Right atrium auricular region (tissue), 2 donors: ENCODE measurements at regions not wholly inside any gene's neighbourhood (a gene's known extent, or its start where the extent isn't known, plus 50 kb on each side); places are given as distances from the start of the nearest gene placed in this dataset.

ENCODE experiments used
- DNase-seq: peaks from one replicate; pipeline ENCODE4 v3.0.0-alpha.2; 2019; ENCODE audit warnings: low spot score
- H3K27ac ChIP-seq, 2 donors: fragments of 200-600 bp; sonication (generic); 1 replicate in 1 of 2; 2 replicates in 1 of 2; pipeline ENCODE4 v1.5.1; 2016 to 2019
- H3K27me3 ChIP-seq, 2 donors: fragments of 200-600 bp; sonication (generic); one replicate each; pipeline versions ENCODE4 v1.5.1 to v1.6.0; 2017 to 2019
- H3K36me3 ChIP-seq: fragments of 200-600 bp; sonication (generic); one replicate; pipeline ENCODE4 v1.5.1; 2016
- H3K4me1 ChIP-seq, 2 donors: fragments of 200-600 bp; sonication (generic); one replicate each; pipeline versions ENCODE4 v1.5.1 to v1.6.0; 2017 to 2019
- H3K4me3 ChIP-seq, 2 donors: fragments of 200-600 bp; sonication (generic); 1 replicate in 1 of 2; 2 replicates in 1 of 2; pipeline ENCODE4 v1.5.1; 2017 to 2019; ENCODE audit warnings: mild to moderate bottlenecking in 1 of 2, moderate library complexity in 1 of 2
- H3K9me3 ChIP-seq, 2 donors: fragments of 200-600 bp; sonication (generic); one replicate each; pipeline ENCODE4 v1.5.1; 2019
- CTCF ChIP-seq, 2 donors: fragments of 200-600 bp; sonication (generic); IDR thresholded peaks; one replicate each; pipeline ENCODE4 v1.5.1; 2019; ENCODE audit warnings: antibody characterized with exemption in 2 of 2

GRCh38 chr7:25954395-25954794, 197.6 kb upstream of the NFE2L3 start:
- Histone ChIP-seq H3K4me3 (no peak overlapping the region), H3K27me3 (no peaks in the 10 kb centered on the region), H3K9me3 (no peaks in the 10 kb centered on the region), H3K4me1 (peaks cover 0 to 22% of the 10 kb centered on the region in 2 donors), H3K27ac (no peak overlapping the region), H3K36me3 (no peaks in the 10 kb centered on the region)
- no peak for TF ChIP-seq CTCF (IDR thresholded peaks at IDR 0.05)
- no peak for DNase-seq

- Histone ChIP-seq H3K4me1 (no peaks in the 10 kb centered on the region), H3K36me3 (no peaks in the 10 kb centered on the region), H3K27ac (no peak overlapping the region), H3K4me3 (no peak overlapping the region), H3K27me3 (no peaks in the 10 kb centered on the region), H3K9me3 (no peaks in the 10 kb centered on the region)
- no peak for DNase-seq
- TF ChIP-seq CTCF (IDR thresholded peaks at IDR 0.05): no peak
These were observed 192.7 kb upstream of the NFE2L3 start for GRCh38 chr7:25959168-25959734.

GRCh38 chr7:25963733-25964132, 188.3 kb upstream of the NFE2L3 start:
- Histone ChIP-seq H3K27ac (no peak overlapping the region), H3K4me1 (no peaks in the 10 kb centered on the region), H3K36me3 (no peaks in the 10 kb centered on the region), H3K9me3 (no peaks in the 10 kb centered on the region), H3K4me3 (no peak overlapping the region), H3K27me3 (no peaks in the 10 kb centered on the region)
- DNase-seq: no peak
- no peak for TF ChIP-seq CTCF (IDR thresholded peaks at IDR 0.05)

GRCh38 chr7:25964483-25964991, 187.5 kb upstream of the NFE2L3 start:
- no peaks in the 10 kb centered on the region for H3K4me1 ChIP-seq
- no peaks in the 10 kb centered on the region for H3K9me3 ChIP-seq
- H3K27ac ChIP-seq: no peak overlapping the region

GRCh38 chr7:25965405-25966123, 186.4 kb upstream of the NFE2L3 start:
- no peak for DNase-seq
- no peaks in the 10 kb centered on the region for H3K9me3 ChIP-seq
- H3K27ac ChIP-seq: no peak overlapping the region
- no peak for TF ChIP-seq CTCF (IDR thresholded peaks at IDR 0.05)
- H3K27me3 ChIP-seq: no peaks in the 10 kb centered on the region
- H3K4me1 ChIP-seq: no peaks in the 10 kb centered on the region
- H3K36me3 ChIP-seq: no peaks in the 10 kb centered on the region
- no peak overlapping the region for H3K4me3 ChIP-seq

More at GRCh38 chr7:25964483-25964991, 187.5 kb upstream of the NFE2L3 start:
- no peak for TF ChIP-seq CTCF (IDR thresholded peaks at IDR 0.05)
- H3K27me3 ChIP-seq: no peaks in the 10 kb centered on the region
- H3K4me3 ChIP-seq: no peak overlapping the region
- no peak for DNase-seq
- no peaks in the 10 kb centered on the region for H3K36me3 ChIP-seq
